SK-N-SH treated with all-trans-retinoic acid at 6 μM for 48 hours (cell line): ENCODE measurements at regions not wholly inside any gene's neighbourhood (a gene's known extent, or its start where the extent isn't known, plus 50 kb on each side); places are given as distances from the start of the nearest gene placed in this dataset.

ENCODE experiments used
- ATAC-seq: fragments of 200-7000 bp; cut with Tn5 transposase; 3 replicates; pipeline ENCODE4 v1.9.1; 2020; ENCODE audit warnings: mild to moderate bottlenecking, moderate library complexity
- ARNTL ChIP-seq: fragments of 450-650 bp; formaldehyde crosslinking; IDR thresholded peaks from 2 replicates; pipeline ENCODE4 v1.5.0; 2020; ENCODE audit warnings: low read depth, mild to moderate bottlenecking, moderate library complexity, borderline replicate concordance
- BACH2 ChIP-seq: fragments of 250-450 bp; sonication (Bioruptor Pico); IDR thresholded peaks from 2 replicates; pipeline ENCODE4 v1.9.0; 2021; ENCODE audit warnings: mild to moderate bottlenecking, borderline replicate concordance
- CREB5 ChIP-seq: fragments of 250-450 bp; sonication (Bioruptor Pico); IDR thresholded peaks from 2 replicates; pipeline ENCODE4 v1.5.1; 2020; ENCODE audit warnings: low read depth, mild to moderate bottlenecking, moderate library complexity
- CSDC2 ChIP-seq: fragments of 250-450 bp; sonication (Bioruptor Pico); IDR thresholded peaks from 2 replicates; pipeline ENCODE4 v1.5.0; 2020; ENCODE audit warnings: mild to moderate bottlenecking, moderate library complexity
- CSRNP3 ChIP-seq: fragments of 250-450 bp; sonication (Bioruptor Pico); IDR thresholded peaks from 2 replicates; pipeline ENCODE4 v1.5.1; 2021; ENCODE audit warnings: mild to moderate bottlenecking, moderate library complexity
- ESRRG ChIP-seq: fragments of 250-450 bp; sonication (Bioruptor Pico); IDR thresholded peaks from 2 replicates; pipeline ENCODE4 v1.6.1; 2021; ENCODE audit warnings: mild to moderate bottlenecking
- GLIS3 ChIP-seq: fragments of 250-450 bp; sonication (Bioruptor Pico); IDR thresholded peaks from 2 replicates; pipeline ENCODE4 v1.5.0; 2020; ENCODE audit warnings: mild to moderate bottlenecking, moderate library complexity
- ISL1 ChIP-seq: fragments of 250-450 bp; sonication (Bioruptor Pico); IDR thresholded peaks from 2 replicates; pipeline ENCODE4 v2.1.2; 2022; ENCODE audit warnings: mild to moderate bottlenecking, moderate library complexity
- OSR1 ChIP-seq: fragments of 250-450 bp; sonication (Bioruptor Pico); IDR thresholded peaks from 2 replicates; pipeline ENCODE4 v1.8.0; 2022; ENCODE audit warnings: moderate library complexity, mild to moderate bottlenecking, inconsistent platforms
- PATZ1 ChIP-seq: fragments of 250-450 bp; sonication (Bioruptor Pico); IDR thresholded peaks from 2 replicates; pipeline ENCODE4 v1.8.0; 2020; ENCODE audit warnings: mild to moderate bottlenecking, moderate library complexity, borderline replicate concordance
- POU6F1 ChIP-seq: fragments of 250-450 bp; sonication (Bioruptor Pico); IDR thresholded peaks from 2 replicates; pipeline ENCODE4 v1.8.0; 2021; ENCODE audit warnings: low read depth, mild to moderate bottlenecking, moderate library complexity, borderline replicate concordance
- PPARA ChIP-seq: fragments of 250-450 bp; sonication (Bioruptor Pico); IDR thresholded peaks from 2 replicates; pipeline ENCODE4 v1.5.0; 2020; ENCODE audit warnings: mild to moderate bottlenecking, borderline replicate concordance
- RARB ChIP-seq: fragments of 250-450 bp; sonication (Bioruptor Pico); IDR thresholded peaks from 2 replicates; pipeline ENCODE4 v1.8.0; 2021; ENCODE audit warnings: mild to moderate bottlenecking, moderate library complexity
- SNAI2 ChIP-seq: fragments of 250-450 bp; sonication (Bioruptor Pico); IDR thresholded peaks from 2 replicates; pipeline ENCODE4 v1.5.0; 2020; ENCODE audit warnings: mild to moderate bottlenecking, moderate library complexity
- TCF4 ChIP-seq: fragments of 250-450 bp; sonication (Bioruptor Pico); IDR thresholded peaks from 2 replicates; pipeline ENCODE4 v1.8.0; 2021; ENCODE audit warnings: mild to moderate bottlenecking, moderate library complexity, borderline replicate concordance
- TOX ChIP-seq: fragments of 250-450 bp; sonication (Bioruptor Pico); IDR thresholded peaks from 2 replicates; pipeline ENCODE4 v1.8.0; 2021; ENCODE audit warnings: mild to moderate bottlenecking, moderate library complexity, borderline replicate concordance
- TSHZ2 ChIP-seq: fragments of 250-450 bp; sonication (Bioruptor Pico); IDR thresholded peaks from 2 replicates; pipeline ENCODE4 v1.5.0; 2020; ENCODE audit warnings: mild to moderate bottlenecking, moderate library complexity
- ZC3H10 ChIP-seq: fragments of 250-450 bp; sonication (Bioruptor Pico); IDR thresholded peaks from 2 replicates; pipeline ENCODE4 v1.5.1; 2021; ENCODE audit warnings: mild to moderate bottlenecking, moderate library complexity
- ZFP3 ChIP-seq: fragments of 250-450 bp; sonication (Bioruptor Pico); IDR thresholded peaks from 2 replicates; pipeline ENCODE4 v1.5.0; 2020; ENCODE audit warnings: mild to moderate bottlenecking, moderate library complexity
- ZFP30 ChIP-seq: fragments of 450-650 bp; formaldehyde crosslinking; IDR thresholded peaks from 2 replicates; pipeline ENCODE4 v1.5.0; 2022; ENCODE audit warnings: mild to moderate bottlenecking, moderate library complexity
- ZNF565 ChIP-seq: fragments of 450-650 bp; formaldehyde crosslinking; conservative IDR thresholded peaks from 2 replicates; pipeline ENCODE4 v1.5.0; 2020; ENCODE audit warnings: low read depth, mild to moderate bottlenecking, moderate library complexity
- ZNF70 ChIP-seq: fragments of 450-650 bp; formaldehyde crosslinking; IDR thresholded peaks from 2 replicates; pipeline ENCODE4 v1.5.0; 2020; ENCODE audit warnings: mild to moderate bottlenecking, moderate library complexity
- ZNF8 ChIP-seq: fragments of 450-650 bp; formaldehyde crosslinking; IDR thresholded peaks from 2 replicates; pipeline ENCODE4 v1.5.0; 2020; ENCODE audit warnings: mild to moderate bottlenecking, moderate library complexity

- no peak for ATAC-seq
- TF ChIP-seq ESRRG (CRISPR knock-in tag): no peak
- TF ChIP-seq ZNF565 (CRISPR knock-in tag): no peak
- no peak for TF ChIP-seq RARB (CRISPR knock-in tag)
- no peak for TF ChIP-seq GLIS3 (CRISPR knock-in tag)
- no peak for TF ChIP-seq BACH2
- TF ChIP-seq CSDC2: no peak
- TF ChIP-seq ZNF8 (CRISPR knock-in tag): no peak
- TF ChIP-seq ZFP3 (CRISPR knock-in tag): no peak
- TF ChIP-seq CSRNP3 (CRISPR knock-in tag): no peak
- TF ChIP-seq POU6F1 (CRISPR knock-in tag): no peak
- no peak for TF ChIP-seq SNAI2 (CRISPR knock-in tag)
Measured at GRCh38 chr2:217013926-217014325, 154.1 kb upstream of the TNP1 start.

- TF ChIP-seq TCF4 (CRISPR knock-in tag): no peak
- TF ChIP-seq ZNF70 (CRISPR knock-in tag): no peak
- TF ChIP-seq OSR1: no peak
- no peak for TF ChIP-seq ARNTL (CRISPR knock-in tag)
- no peak for TF ChIP-seq ZNF8 (CRISPR knock-in tag)
- TF ChIP-seq RARB (CRISPR knock-in tag): no peak
- no peak for ATAC-seq
Measured at GRCh38 chr2:217011576-217011975, 151.7 kb upstream of the TNP1 start.

GRCh38 chr2:217010173-217010572 lies 150.3 kb upstream of the TNP1 start:
- ATAC-seq: no peak
- TF ChIP-seq ZNF8 (CRISPR knock-in tag): no peak

- no peak for TF ChIP-seq ZNF565 (CRISPR knock-in tag)
- ATAC-seq: no peak
Measured at GRCh38 chr2:217008794-217009193, 148.9 kb upstream of the TNP1 start.

GRCh38 chr2:217006217-217006616 lies 146.4 kb upstream of the TNP1 start:
- TF ChIP-seq ISL1 (CRISPR knock-in tag): no peak
- no peak for TF ChIP-seq PPARA (CRISPR knock-in tag)
- no peak for TF ChIP-seq CREB5 (CRISPR knock-in tag)
- TF ChIP-seq ZFP30 (CRISPR knock-in tag): no peak
- no peak for TF ChIP-seq TSHZ2 (CRISPR knock-in tag)
- no peak for TF ChIP-seq TCF4 (CRISPR knock-in tag)
- no peak for TF ChIP-seq ZNF70 (CRISPR knock-in tag)
- no peak for TF ChIP-seq PATZ1 (CRISPR knock-in tag)
- TF ChIP-seq OSR1: no peak
- no peak for TF ChIP-seq ZC3H10
- TF ChIP-seq POU6F1 (CRISPR knock-in tag): no peak
- TF ChIP-seq TOX (CRISPR knock-in tag): no peak
- TF ChIP-seq BACH2: no peak
- no peak for TF ChIP-seq GLIS3 (CRISPR knock-in tag)
- TF ChIP-seq ZNF565 (CRISPR knock-in tag): no peak
- no peak for ATAC-seq
